GM23338 (cell line): ENCODE measurements at regions not wholly inside any gene's neighbourhood (a gene's known extent, or its start where the extent isn't known, plus 50 kb on each side); places are given as distances from the start of the nearest gene placed in this dataset.

Experiments
- CREB1 ChIP-seq: fragments of 250-450 bp; sonication (Bioruptor Pico); IDR thresholded peaks from 2 replicates; pipeline ENCODE4 v1.5.0; 2020; ENCODE audit warnings: low read depth, mild to moderate bottlenecking, moderate library complexity
- ETS1 ChIP-seq: IDR thresholded peaks from 2 replicates; pipeline ENCODE4 v1.6.1; 2016; ENCODE audit warnings: antibody characterized with exemption
- EZH2 ChIP-seq: fragments of 200-600 bp; sonication (generic); IDR thresholded peaks from one replicate; pipeline ENCODE4 v1.8.0; 2017; ENCODE audit warnings: antibody characterized with exemption, mild to moderate bottlenecking, low read depth; ENCODE audit not compliant: unreplicated experiment
- EZH2phosphoT487 ChIP-seq: fragments of 200-600 bp; sonication (generic); IDR thresholded peaks from one replicate; pipeline ENCODE4 v1.8.1; 2018; ENCODE audit warnings: antibody characterized with exemption; ENCODE audit not compliant: unreplicated experiment
- JUNB ChIP-seq: IDR thresholded peaks from one replicate; pipeline ENCODE4 v1.6.1; 2016; ENCODE audit warnings: antibody characterized with exemption; ENCODE audit not compliant: unreplicated experiment
- NANOG ChIP-seq: IDR thresholded peaks from 2 replicates; pipeline ENCODE4 v1.6.1; 2016; ENCODE audit warnings: antibody characterized with exemption, borderline replicate concordance
- POLR2AphosphoS5 ChIP-seq: IDR thresholded peaks from 2 replicates; pipeline ENCODE4 v1.6.1; 2016; ENCODE audit warnings: antibody characterized with exemption, low read depth
- REST ChIP-seq: IDR thresholded peaks from one replicate; pipeline ENCODE4 v1.6.1; 2018; ENCODE audit warnings: antibody characterized with exemption; ENCODE audit not compliant: unreplicated experiment
- STAT1 ChIP-seq: IDR thresholded peaks from one replicate; pipeline ENCODE4 v1.6.1; 2016; ENCODE audit warnings: antibody characterized with exemption; ENCODE audit not compliant: unreplicated experiment
- ZNF114 ChIP-seq: fragments of 250-450 bp; sonication (Bioruptor Pico); IDR thresholded peaks from 2 replicates; pipeline ENCODE4 v1.5.0; 2020; ENCODE audit warnings: mild to moderate bottlenecking, moderate library complexity
- ZNF331 ChIP-seq: fragments of 250-450 bp; sonication (Bioruptor Pico); IDR thresholded peaks from 2 replicates; pipeline ENCODE4 v1.5.0; 2020; ENCODE audit warnings: low read depth, mild to moderate bottlenecking, moderate library complexity
- TF ChIP-seq, protein P1 (sequence below), 2 experiments: fragments of 200-600 bp in 1 of 2; sonication (generic) in 1 of 2; conservative IDR thresholded peaks; 2 replicates each; pipeline versions ENCODE4 v1.5.1 to v1.6.1; 2016 to 2017; ENCODE audit warnings: antibody characterized with exemption in 2 of 2, low read depth in 2 of 2, mild to moderate bottlenecking in 2 of 2, moderate library complexity in 1 of 2

DNA sequence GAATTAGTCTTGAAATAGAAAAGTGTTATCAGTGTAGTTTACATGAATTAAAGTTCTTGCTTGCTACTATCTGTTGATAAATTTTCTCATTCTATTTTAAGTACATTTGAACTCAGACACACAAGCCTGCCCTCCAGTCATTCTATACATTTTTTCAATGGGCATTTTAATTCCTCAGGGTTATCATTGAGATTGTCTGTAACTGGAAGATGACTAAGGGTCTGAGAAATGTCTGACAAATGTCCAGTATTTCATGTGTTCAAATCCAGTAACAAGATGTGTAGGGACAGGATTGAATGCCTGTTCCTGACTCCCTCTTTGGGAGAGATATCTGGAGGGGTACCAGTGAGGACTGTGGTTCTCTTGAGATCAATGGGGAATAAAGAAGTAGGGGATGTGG, 223.9 kb upstream of the ADAMTSL1 start:
- TF ChIP-seq, protein P1, sequence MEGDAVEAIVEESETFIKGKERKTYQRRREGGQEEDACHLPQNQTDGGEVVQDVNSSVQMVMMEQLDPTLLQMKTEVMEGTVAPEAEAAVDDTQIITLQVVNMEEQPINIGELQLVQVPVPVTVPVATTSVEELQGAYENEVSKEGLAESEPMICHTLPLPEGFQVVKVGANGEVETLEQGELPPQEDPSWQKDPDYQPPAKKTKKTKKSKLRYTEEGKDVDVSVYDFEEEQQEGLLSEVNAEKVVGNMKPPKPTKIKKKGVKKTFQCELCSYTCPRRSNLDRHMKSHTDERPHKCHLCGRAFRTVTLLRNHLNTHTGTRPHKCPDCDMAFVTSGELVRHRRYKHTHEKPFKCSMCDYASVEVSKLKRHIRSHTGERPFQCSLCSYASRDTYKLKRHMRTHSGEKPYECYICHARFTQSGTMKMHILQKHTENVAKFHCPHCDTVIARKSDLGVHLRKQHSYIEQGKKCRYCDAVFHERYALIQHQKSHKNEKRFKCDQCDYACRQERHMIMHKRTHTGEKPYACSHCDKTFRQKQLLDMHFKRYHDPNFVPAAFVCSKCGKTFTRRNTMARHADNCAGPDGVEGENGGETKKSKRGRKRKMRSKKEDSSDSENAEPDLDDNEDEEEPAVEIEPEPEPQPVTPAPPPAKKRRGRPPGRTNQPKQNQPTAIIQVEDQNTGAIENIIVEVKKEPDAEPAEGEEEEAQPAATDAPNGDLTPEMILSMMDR (conservative IDR thresholded peaks at IDR 0.05; ENCODE audit: low read depth in 2 of 2) = no peak
- TF ChIP-seq EZH2phosphoT487 = no peak
- no peak for TF ChIP-seq JUNB
- no peak for TF ChIP-seq EZH2
- TF ChIP-seq POLR2AphosphoS5 = no peak
- no peak for TF ChIP-seq STAT1
- no peak for TF ChIP-seq REST
- TF ChIP-seq NANOG = no peak
- no peak for TF ChIP-seq CREB1
- no peak for TF ChIP-seq ZNF114 (CRISPR knock-in tag)
- no peak for TF ChIP-seq ETS1
- no peak for TF ChIP-seq ZNF331
